Nephron progenitor cell (in vitro differentiated cells): ENCODE measurements at regions not wholly inside any gene's neighbourhood (a gene's known extent, or its start where the extent isn't known, plus 50 kb on each side); places are given as distances from the start of the nearest gene placed in this dataset.
"Not testable (repeated sequence)": the region's sequence is repeated elsewhere in the genome, so short reads cannot be mapped to it uniquely, and the experiment has no call there.

Source experiments
- DNase-seq: peaks from one replicate; pipeline ENCODE4 v3.0.0; 2021
- H3K27ac Mint-ChIP-seq: 2 replicates; pipeline ENCODE4 v1.8.0; 2021; ENCODE audit warnings: mild to moderate bottlenecking, moderate library complexity, mixed read lengths
- H3K27me3 Mint-ChIP-seq: 2 replicates; pipeline ENCODE4 v1.8.0; 2021; ENCODE audit warnings: mild to moderate bottlenecking, low read depth, mixed read lengths; ENCODE audit not compliant: poor library complexity
- H3K36me3 Mint-ChIP-seq: 2 replicates; pipeline ENCODE4 v1.8.0; 2021; ENCODE audit warnings: low read depth, mixed read lengths
- H3K4me1 Mint-ChIP-seq: 2 replicates; pipeline ENCODE4 v1.8.0; 2021; ENCODE audit warnings: mixed read lengths
- H3K4me3 Mint-ChIP-seq: 2 replicates; pipeline ENCODE4 v1.8.0; 2021; ENCODE audit warnings: mild to moderate bottlenecking, moderate library complexity, mixed read lengths
- H3K9me3 Mint-ChIP-seq: 2 replicates; pipeline ENCODE4 v1.8.0; 2021; ENCODE audit warnings: mild to moderate bottlenecking, moderate library complexity, mixed read lengths
- CTCF ChIP-seq: fragments of 200-600 bp; sonication (generic); IDR thresholded peaks from 2 replicates; pipeline ENCODE4 v1.5.0; 2021; ENCODE audit warnings: antibody characterized with exemption

GRCh38 chr4:158376106-158376840, 145.4 kb upstream of the RXFP1 start:
- TF ChIP-seq CTCF, result no peak
- Mint-ChIP-seq H3K36me3 (no peaks in the 10 kb centered on the region), H3K27me3 (no peaks in the 10 kb centered on the region), H3K9me3 (no peaks in the 10 kb centered on the region), H3K4me3 (no peak overlapping the region), H3K27ac (no peak overlapping the region), H3K4me1 (no peaks in the 10 kb centered on the region)
- DNase-seq, result no peak

DNA sequence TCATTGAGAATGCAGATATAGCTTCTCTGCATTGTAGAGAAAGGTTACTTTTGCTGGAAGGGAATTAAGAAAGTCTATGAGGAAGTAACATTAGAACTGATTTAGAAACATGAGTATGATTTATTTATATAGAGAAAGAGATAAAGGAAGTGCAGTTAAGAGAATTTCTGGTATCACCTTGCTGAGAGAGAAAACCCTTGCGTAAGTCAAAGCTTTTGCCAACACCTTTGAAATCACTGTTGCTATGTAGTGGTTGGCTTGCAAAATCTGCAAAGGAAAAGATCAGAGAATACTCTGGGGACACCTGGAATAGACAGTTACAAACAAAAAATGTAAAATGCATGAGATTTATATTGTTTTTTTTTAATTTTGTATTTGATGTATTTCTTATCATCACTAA, 137.3 kb upstream of the RXFP1 start:
- DNase-seq, result no peak
- no peaks in the 10 kb centered on the region for H3K9me3 Mint-ChIP-seq
- no peak overlapping the region for H3K27ac Mint-ChIP-seq
- H3K27me3 Mint-ChIP-seq, result peaks cover 4% of the 10 kb centered on the region
- H3K36me3 Mint-ChIP-seq, result no peaks in the 10 kb centered on the region
- H3K4me3 Mint-ChIP-seq, result no peak overlapping the region
- TF ChIP-seq CTCF, result no peak
- H3K4me1 Mint-ChIP-seq, result no peaks in the 10 kb centered on the region

- H3K9me3 Mint-ChIP-seq, result no peaks in the 10 kb centered on the region
- DNase-seq, result no peak
- no peak for TF ChIP-seq CTCF
- H3K4me3 Mint-ChIP-seq, result no peak overlapping the region
- H3K36me3 Mint-ChIP-seq, result no peaks in the 10 kb centered on the region
- no peak overlapping the region for H3K27ac Mint-ChIP-seq
- H3K4me1 Mint-ChIP-seq, result no peaks in the 10 kb centered on the region
- peaks cover 3% of the 10 kb centered on the region for H3K27me3 Mint-ChIP-seq
Measured at GRCh38 chr4:158395343-158395742, 126.3 kb upstream of the RXFP1 start.

GRCh38 chr4:158395889-158396288, 125.8 kb upstream of the RXFP1 start:
- H3K27ac Mint-ChIP-seq, result no peak overlapping the region
- no peak overlapping the region for H3K4me3 Mint-ChIP-seq
- H3K4me1 Mint-ChIP-seq, result no peaks in the 10 kb centered on the region
- no peaks in the 10 kb centered on the region for H3K9me3 Mint-ChIP-seq
- H3K27me3 Mint-ChIP-seq, result no peaks in the 10 kb centered on the region
- no peaks in the 10 kb centered on the region for H3K36me3 Mint-ChIP-seq
- DNase-seq, result no peak
- no peak for TF ChIP-seq CTCF

DNA sequence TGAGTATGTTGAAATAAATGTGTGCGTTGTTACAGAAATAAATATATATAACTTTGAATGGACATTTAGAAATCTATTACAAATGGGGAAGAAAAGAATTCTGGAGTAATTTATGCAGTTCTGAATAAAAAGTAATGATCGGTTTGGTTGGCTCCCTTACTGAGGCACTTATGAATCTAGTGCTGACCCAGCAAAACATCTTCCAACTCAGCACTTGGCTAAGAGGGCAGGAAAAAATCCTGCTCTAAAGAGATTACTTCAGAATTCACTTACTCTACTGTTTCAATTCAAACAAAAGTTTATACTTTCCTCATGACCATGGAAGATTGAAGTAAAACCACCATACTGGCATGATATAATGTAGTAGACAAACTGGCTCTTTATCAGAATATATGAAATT, 123.9 kb upstream of the RXFP1 start:
- Mint-ChIP-seq H3K36me3 (no peaks in the 10 kb centered on the region), H3K9me3 (no peaks in the 10 kb centered on the region), H3K27ac (no peak overlapping the region), H3K4me1 (no peaks in the 10 kb centered on the region), H3K27me3 (no peaks in the 10 kb centered on the region), H3K4me3 (no peak overlapping the region)
- no peak for TF ChIP-seq CTCF
- no peak for DNase-seq

GRCh38 chr4:158407961-158408360, 113.7 kb upstream of the RXFP1 start:
- H3K4me1 Mint-ChIP-seq, DNase-seq, H3K36me3 Mint-ChIP-seq, H3K9me3 Mint-ChIP-seq, H3K27ac Mint-ChIP-seq, H3K4me3 Mint-ChIP-seq: not testable (repeated sequence)
- H3K27me3 Mint-ChIP-seq, result peaks cover 21% of the 10 kb centered on the region
